Skin of body (tissue), 1 donor: ENCODE measurements at regions not wholly inside any gene's neighbourhood (a gene's known extent, or its start where the extent isn't known, plus 50 kb on each side); places are given as distances from the start of the nearest gene placed in this dataset.
A peak's percentile ranks its signal among the peaks of the same experiment; 100 is the strongest.

ENCODE experiments used
- DNase-seq: peaks from one replicate; lab custom pipeline; 2025; lab: John Stamatoyannopoulos, UW

- peak; percentile 13 for DNase-seq
Observed at GRCh38 chr2:46850742-46851141, 64.9 kb downstream of the MCFD2 start.

GRCh38 chr2:46849721-46850556 lies 65.7 kb downstream of the MCFD2 start:
- DNase-seq: no peak

GRCh38 chr2:46849046-46849715 lies 66.4 kb downstream of the MCFD2 start:
- DNase-seq: no peak

DNA sequence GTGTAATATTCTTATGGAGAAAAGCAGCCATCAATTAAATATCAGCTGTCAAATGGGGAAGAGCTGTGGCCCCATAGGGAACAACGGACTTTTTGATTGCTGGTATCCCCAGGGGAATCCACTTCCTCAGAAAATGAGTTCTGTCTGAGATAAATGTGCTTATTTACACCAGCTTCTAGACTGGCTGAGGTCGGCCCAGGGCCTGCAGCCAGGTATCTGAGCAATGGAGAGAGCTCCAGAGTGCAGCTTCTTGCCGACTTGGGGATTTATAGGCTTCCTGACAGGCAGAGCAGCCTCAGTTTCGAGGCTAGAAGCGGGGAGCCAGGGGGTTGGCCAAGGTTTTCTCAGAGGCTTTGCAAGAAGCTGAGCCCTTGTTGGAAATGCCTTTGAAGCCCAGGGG lies 67.2 kb downstream of the MCFD2 start:
- peak; percentile 30 for DNase-seq

- peak; percentile 29 for DNase-seq
Observed at GRCh38 chr2:46847726-46848412, 67.7 kb downstream of the MCFD2 start.

DNA sequence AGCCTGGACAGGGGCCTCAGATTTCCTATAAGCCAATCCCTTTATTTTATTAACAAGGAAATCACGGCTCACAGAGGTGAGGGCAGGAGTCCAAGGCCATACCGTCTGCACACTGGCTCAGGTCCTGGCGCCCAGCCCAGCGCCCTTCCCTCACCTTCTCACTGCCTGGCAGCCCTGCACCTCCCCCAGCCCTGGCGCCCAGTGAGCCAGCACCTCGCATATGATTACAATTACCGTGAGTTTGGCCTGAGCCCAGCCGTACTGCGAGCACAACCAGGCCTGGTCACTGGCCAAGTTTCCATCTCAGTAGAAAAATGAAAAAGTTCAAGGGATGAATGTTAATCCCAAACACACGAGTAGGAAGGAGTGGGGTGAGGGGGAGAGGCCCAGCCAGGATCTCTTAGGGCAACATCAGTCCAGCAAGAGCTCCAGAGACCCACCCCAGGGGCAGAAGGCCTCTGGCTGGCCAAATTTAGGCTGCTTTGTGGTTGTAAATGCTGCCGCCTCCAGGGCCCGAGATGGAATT lies 68.4 kb downstream of the MCFD2 start:
- DNase-seq: peak; percentile 89

GRCh38 chr2:46846536-46846935 lies 69.1 kb downstream of the MCFD2 start:
- DNase-seq: no peak

DNA sequence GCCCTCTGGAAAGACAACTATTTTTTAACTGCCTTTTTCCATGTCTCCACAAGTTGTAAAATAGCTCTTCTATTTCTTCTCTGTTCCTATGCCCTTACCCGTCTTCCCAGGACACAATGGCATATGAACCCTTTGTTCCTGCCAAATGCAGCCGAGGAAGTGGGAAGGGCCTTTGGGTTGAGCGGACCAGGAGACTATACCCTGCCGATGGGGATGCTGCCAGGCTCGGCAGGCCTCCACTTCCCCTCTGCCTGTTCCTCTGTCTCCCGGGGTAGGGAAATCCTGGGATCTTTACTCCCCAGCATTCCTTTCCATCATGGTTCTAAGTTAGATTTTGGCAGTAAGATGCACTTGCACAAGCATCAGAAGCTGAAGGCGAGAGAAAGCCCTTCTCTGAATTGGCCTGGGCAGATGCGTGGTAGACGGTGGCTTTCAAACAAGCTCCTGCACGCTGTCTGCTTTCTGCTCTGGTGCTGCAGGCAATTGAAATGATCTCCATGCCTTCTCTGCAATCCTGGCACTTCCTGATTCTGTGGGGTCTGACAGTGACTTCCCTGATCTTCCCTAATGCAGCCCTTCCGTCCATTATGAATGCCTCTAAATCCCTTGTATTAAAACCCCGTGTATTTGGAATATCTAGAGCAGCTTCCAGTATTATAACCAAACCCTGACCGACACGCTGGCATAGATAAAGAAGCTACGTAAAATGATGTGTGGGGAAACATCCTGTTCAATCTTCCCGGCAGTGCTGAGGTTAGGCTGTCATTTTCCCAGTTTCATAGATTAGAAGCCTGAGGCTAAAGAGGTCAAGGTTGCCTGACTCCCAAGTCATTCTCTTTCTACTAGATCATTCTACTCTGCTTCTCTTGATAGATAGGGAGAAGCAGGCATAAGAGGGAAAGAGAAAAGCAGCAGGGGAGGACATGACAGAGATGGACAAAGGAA lies 69.8 kb downstream of the MCFD2 start:
- no peak for DNase-seq

DNA sequence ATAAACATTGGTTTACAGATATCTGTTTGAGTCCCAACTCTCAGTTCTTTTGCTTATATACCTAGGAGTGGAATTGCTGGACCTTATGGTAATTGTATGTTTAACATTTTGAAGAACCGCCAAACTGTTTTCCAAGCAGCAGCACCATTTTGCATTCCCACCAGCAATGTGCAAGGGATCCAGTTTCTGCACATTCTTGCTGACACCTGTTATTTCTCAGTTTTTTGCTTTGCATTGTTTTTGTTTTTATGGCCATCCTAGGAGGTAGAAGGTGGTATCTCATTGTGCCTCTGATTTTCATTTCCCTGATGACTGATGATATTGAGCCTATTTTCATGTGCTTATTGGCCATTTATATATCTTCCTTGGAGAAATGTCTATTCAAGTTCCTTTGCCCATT lies 71.2 kb downstream of the MCFD2 start:
- DNase-seq: no peak

- no peak for DNase-seq
Observed at GRCh38 chr2:46844034-46844433, 71.6 kb downstream of the MCFD2 start.

DNA sequence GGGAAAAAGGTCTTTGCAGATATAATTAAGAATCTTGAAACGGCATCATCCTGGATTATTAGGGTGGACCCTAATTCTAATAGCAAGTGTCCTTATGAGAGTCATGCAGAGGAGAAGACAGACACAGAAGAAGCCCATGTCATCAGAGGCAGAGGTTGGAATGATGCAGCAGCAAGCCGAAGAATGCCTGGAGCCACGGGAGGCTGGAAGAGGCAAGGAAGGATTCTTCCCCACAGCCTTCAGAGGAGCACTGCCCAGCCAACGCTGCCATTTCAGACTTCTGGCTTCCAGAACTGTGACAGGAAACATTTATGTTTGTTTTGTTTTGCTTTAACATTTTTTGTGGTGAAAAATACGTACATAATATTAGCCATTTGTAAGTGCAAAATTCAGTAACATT lies 72.3 kb downstream of the MCFD2 start:
- no peak for DNase-seq

- DNase-seq: no peak
Observed at GRCh38 chr2:46842876-46843275, 72.7 kb downstream of the MCFD2 start.

DNA sequence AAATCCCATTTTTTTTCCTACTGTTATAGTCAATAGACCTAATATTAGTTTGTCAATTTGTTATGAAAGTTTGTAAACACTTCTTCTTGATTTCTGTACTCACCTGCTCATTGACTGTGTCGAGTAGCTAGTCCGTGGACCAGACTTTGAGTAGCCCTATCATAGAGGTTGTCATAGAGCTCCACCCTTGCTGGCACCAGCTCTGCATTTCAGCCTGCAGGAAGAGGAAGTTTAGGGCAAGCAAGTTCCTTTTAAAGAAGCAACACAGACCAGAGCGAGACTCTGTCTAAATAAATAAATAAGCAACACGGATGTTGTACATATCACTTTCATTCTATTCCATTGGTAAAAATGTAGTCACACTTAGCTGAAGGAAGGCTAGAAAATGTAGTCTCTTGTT lies 74.0 kb downstream of the MCFD2 start:
- no peak for DNase-seq

DNA sequence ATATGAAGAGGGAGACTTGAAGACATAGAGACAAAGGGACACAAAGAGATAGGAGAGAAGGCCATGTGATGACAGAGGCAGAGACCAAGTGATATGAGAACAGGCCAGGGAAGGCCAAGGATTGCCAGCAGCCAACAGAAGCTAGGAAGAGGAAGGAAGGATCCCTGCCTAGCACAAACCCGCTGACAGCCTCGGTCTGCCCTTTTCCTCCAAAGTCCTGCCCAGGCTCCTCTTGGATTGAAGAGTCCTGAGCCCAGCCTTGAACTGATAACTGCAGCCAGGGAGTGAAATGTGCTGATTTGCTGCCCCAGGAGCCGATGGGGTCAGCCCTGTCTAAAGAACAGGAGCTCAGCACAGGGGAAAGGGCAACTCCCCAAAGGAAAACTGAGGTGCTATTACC lies 76.6 kb downstream of the MCFD2 start:
- no peak for DNase-seq

GRCh38 chr2:46837704-46838103 lies 77.9 kb downstream of the MCFD2 start:
- DNase-seq: no peak

DNA sequence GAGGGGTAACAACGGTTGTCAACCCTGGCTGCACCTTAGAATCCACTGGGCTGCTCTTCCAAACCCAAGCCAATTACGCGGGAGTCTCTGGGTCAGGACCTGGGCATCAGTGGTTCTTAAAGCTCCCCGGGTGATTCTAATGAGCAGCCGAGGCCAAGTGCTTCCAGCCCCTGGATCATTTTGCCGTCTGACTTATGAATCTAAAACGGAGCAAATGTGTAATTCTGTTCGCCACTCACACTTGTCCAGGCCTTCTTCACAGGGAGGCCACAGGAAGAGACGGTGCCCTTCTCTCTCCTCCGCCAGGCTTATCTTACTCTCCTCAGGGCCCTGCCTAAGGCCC lies 78.5 kb downstream of the MCFD2 start:
- DNase-seq: no peak

DNA sequence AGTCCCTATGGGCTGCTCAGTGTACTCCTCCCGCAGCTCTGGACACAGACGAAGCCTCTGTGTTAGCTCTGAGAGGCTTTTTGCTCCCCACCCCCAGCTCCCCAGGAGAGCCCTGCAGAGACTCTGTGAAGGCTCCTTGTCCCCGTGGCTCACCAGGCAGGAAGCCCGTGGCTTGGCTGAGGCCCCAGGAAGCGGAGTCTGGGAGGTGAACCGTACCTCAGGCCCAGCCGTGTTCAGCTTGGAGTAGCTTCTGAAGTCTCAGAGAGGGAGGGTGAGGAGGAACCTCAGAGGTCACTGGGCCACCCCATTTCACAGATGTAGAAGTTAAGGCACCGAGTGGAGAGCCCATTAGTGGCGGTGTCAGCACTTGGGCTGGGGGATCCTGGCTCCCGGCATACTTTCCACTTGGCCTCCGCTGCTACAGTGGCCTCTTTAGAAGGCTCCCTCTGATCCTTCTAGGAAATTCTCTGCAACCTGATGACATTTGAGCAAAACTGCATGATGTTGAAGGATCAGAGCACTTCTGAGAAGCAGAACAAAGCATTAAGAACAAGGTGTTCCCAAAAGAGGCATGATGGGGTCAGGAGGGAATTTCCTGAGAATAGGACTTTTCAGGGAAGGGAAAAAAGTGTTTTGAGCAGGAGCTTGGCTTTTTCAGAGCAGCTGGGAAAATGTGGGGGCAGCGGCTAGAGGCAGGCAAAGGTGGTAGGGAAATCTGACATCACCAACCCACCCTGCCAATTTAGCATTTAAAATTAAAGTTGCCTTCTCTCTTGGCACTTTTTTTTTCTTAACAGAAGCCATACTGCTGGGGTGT lies 79.1 kb downstream of the MCFD2 start:
- DNase-seq: no peak

- no peak for DNase-seq
Observed at GRCh38 chr2:46835520-46835919, 80.1 kb downstream of the MCFD2 start.

GRCh38 chr2:46832543-46832942 lies 83.1 kb downstream of the MCFD2 start:
- DNase-seq: no peak

DNA sequence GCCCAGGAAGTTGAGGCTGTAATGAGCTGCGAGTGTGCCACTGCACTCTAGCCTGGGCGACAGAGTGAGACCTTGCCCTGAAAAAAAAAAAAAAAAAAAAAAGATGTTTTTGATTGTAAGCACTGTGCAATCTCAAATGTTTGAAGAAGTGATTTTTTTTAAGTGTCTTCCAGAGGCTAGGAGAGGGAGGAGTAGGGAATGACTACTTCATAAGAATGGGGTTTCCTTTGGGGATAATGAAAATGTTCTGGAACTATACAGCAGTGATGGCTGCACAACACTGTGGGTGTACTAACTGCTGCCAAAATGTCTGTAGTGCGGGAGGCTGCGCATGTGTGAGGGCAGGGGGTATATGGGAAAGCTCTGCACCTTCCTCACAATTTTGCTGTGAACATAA lies 83.7 kb downstream of the MCFD2 start:
- no peak for DNase-seq
